ENCODE measurements at regions not wholly inside any gene's neighbourhood (a gene's known extent, or its start where the extent isn't known, plus 50 kb on each side); places are given as distances from the start of the nearest gene placed in this dataset.

GRCh38 chr11:97973352-97973857 is 1047.3 kb upstream of the CNTN5 start (continued):
- TF ChIP-seq THAP7 (CRISPR knock-in tag; IDR thresholded peaks at IDR 0.05) (peak; percentile 82), MTA1 (IDR thresholded peaks at IDR 0.05; ENCODE audit: borderline replicate concordance) (peak; percentile 75; the same call in 1 of the 2 replicates), GTF2A2 (tag; IDR thresholded peaks at IDR 0.05) (peak; percentile 99), KDM4B (IDR thresholded peaks at IDR 0.05; ENCODE audit: borderline replicate concordance in 2 of 2, low read depth in 1 of 2) (no peak), USF2 (CRISPR knock-in tag; IDR thresholded peaks at IDR 0.05) (no peak), TFE3 (CRISPR knock-in tag; IDR thresholded peaks at IDR 0.05) (peak; percentile 93), ZBTB17 (CRISPR knock-in tag; IDR thresholded peaks at IDR 0.05) (peak; percentile 98), L3MBTL2 (IDR thresholded peaks at IDR 0.05) (peak; percentile 78), ZFX (CRISPR knock-in tag; IDR thresholded peaks at IDR 0.05) (no peak), ZFP91 (CRISPR knock-in tag; IDR thresholded peaks at IDR 0.05) (no peak), KDM2B (CRISPR knock-in tag; IDR thresholded peaks at IDR 0.05) (peak; percentile 98), ARHGAP35 (IDR thresholded peaks at IDR 0.05; ENCODE audit: partially characterized antibody) (no peak), ZBTB12 (CRISPR knock-in tag; IDR thresholded peaks at IDR 0.05) (peak; percentile 96), TCFL5 (CRISPR knock-in tag; conservative IDR thresholded peaks at IDR 0.05) (peak; percentile 98), RFX1 (IDR thresholded peaks at IDR 0.05) (no peak), RBM25 (IDR thresholded peaks at IDR 0.05; ENCODE audit: low read depth, low read length, severe bottlenecking) (no peak), ZNF253 (CRISPR knock-in tag; conservative IDR thresholded peaks at IDR 0.05) (peak; percentile 82), MCM2 (IDR thresholded peaks at IDR 0.05; ENCODE audit: low read depth) (no peak), BRD9 (IDR thresholded peaks at IDR 0.05; ENCODE audit: low read depth, partially characterized antibody) (no peak), E2F3 (CRISPR knock-in tag; IDR thresholded peaks at IDR 0.05) (peak; percentile 99), BCL6 (CRISPR knock-in tag; IDR thresholded peaks at IDR 0.05) (peak; percentile 97), ELF2 (CRISPR knock-in tag; IDR thresholded peaks at IDR 0.05) (peak; percentile 88), TCF15 (CRISPR knock-in tag; IDR thresholded peaks at IDR 0.05) (peak; percentile 99), NR4A1 (CRISPR knock-in tag; IDR thresholded peaks at IDR 0.05) (peak; percentile 100), NR4A1 (tag; IDR thresholded peaks at IDR 0.05) (peak; percentile 100)

Data from K562 (cell line).